OCI-LY3 (cell line): ENCODE measurements at regions not wholly inside any gene's neighbourhood (a gene's known extent, or its start where the extent isn't known, plus 50 kb on each side); places are given as distances from the start of the nearest gene placed in this dataset.
A peak's percentile ranks its signal among the peaks of the same experiment; 100 is the strongest.

Experiments used
- H2AFZ ChIP-seq: fragments of 200-600, 300-600 bp; shearing (Covaris generic); 2 replicates; pipeline ENCODE4 v1.6.0; 2014; ENCODE audit warnings: antibody characterized with exemption, low read depth, low read length
- H3K27ac ChIP-seq: fragments of 200-600, 300-600 bp; sonication (generic); 2 replicates; pipeline ENCODE4 v1.5.1; 2014; ENCODE audit warnings: mild to moderate bottlenecking, low read length, moderate library complexity, mixed read lengths
- H3K27me3 ChIP-seq: fragments of 200-600, 300-600 bp; sonication (generic); 2 replicates; pipeline ENCODE4 v1.6.1; 2014; ENCODE audit warnings: low read depth, low read length, mixed read lengths
- H3K36me3 ChIP-seq: fragments of 200-600, 300-600 bp; sonication (generic); replicated peaks from 2 replicates; pipeline ENCODE3; 2014; ENCODE audit warnings: low read depth, low read length, mixed read lengths
- H3K4me1 ChIP-seq: fragments of 300-600, 200-600 bp; sonication (generic); 2 replicates; pipeline ENCODE4 v1.6.1; 2014; ENCODE audit warnings: low read length, mixed read lengths
- H3K4me2 ChIP-seq: fragments of 200-600, 300-600 bp; sonication (generic); 2 replicates; pipeline ENCODE4 v1.6.1; 2014; ENCODE audit warnings: low read length, mixed read lengths
- H3K4me3 ChIP-seq: fragments of 300-600, 200-600 bp; sonication (generic); 2 replicates; pipeline ENCODE4 v1.5.1; 2014; ENCODE audit warnings: antibody characterized with exemption, mild to moderate bottlenecking, low read length, moderate library complexity
- H3K79me2 ChIP-seq: fragments of 300-600, 200-600 bp; shearing (Covaris generic); 2 replicates; pipeline ENCODE4 v1.6.1; 2014; ENCODE audit warnings: mild to moderate bottlenecking, low read length, mixed read lengths
- H3K9ac ChIP-seq: fragments of 300-600, 200-600 bp; shearing (Covaris generic); 2 replicates; pipeline ENCODE4 v1.6.0; 2014; ENCODE audit warnings: mild to moderate bottlenecking, low read length, moderate library complexity
- H3K9me3 ChIP-seq: fragments of 200-600, 300-600 bp; shearing (Covaris generic); 2 replicates; pipeline ENCODE4 v1.6.1; 2014; ENCODE audit warnings: low read length, mixed read lengths; ENCODE audit not compliant: insufficient read depth
- H4K20me1 ChIP-seq: fragments of 200-600, 300-600 bp; sonication (generic); 2 replicates; pipeline ENCODE4 v1.6.1; 2016; ENCODE audit warnings: low read length, mixed read lengths; ENCODE audit not compliant: insufficient read depth
- CTCF ChIP-seq: fragments of 200-600, 300-600 bp; sonication (generic); IDR thresholded peaks from 2 replicates; pipeline ENCODE4 v1.5.1; 2014; ENCODE audit warnings: antibody characterized with exemption, low read length, low read depth
- EZH2phosphoT487 ChIP-seq: fragments of 200-600 bp; shearing (Covaris generic); IDR thresholded peaks from 2 replicates; pipeline ENCODE4 v1.6.1; 2018; ENCODE audit warnings: antibody characterized with exemption, mixed run types, low read depth

GRCh38 chr7:155972247-155972646 is 160.0 kb upstream of the SHH start:
- Histone ChIP-seq H2AFZ (no peak overlapping the region), H3K27me3 (peaks cover 53% of the 10 kb centered on the region), H3K36me3 (no peaks in the 10 kb centered on the region), H4K20me1 (no peaks in the 10 kb centered on the region; the same call in 1 of the 2 replicates), H3K79me2 (no peaks in the 10 kb centered on the region), H3K4me1 (peaks cover 20% of the 10 kb centered on the region), H3K9me3 (no peaks in the 10 kb centered on the region), H3K4me2 (no peak overlapping the region), H3K9ac (no peak overlapping the region), H3K27ac (no peak overlapping the region), H3K4me3 (no peak overlapping the region)
- TF ChIP-seq CTCF (no peak), EZH2phosphoT487 (no peak)

GRCh38 chr7:155971180-155971770 is 159.0 kb upstream of the SHH start:
- no peaks in the 10 kb centered on the region; the same call in 1 of the 2 replicates for H4K20me1 ChIP-seq
- no peaks in the 10 kb centered on the region for H3K36me3 ChIP-seq
- peak overlapping the region; percentile 31; the same call in 1 of the 2 replicates for H3K4me3 ChIP-seq
- H3K9me3 ChIP-seq = no peaks in the 10 kb centered on the region
- no peak overlapping the region for H3K9ac ChIP-seq
- peaks cover 20% of the 10 kb centered on the region for H3K4me1 ChIP-seq
- peak overlapping the region; percentile 64 for H3K4me2 ChIP-seq
- H3K27me3 ChIP-seq = peaks cover 58% of the 10 kb centered on the region
- H2AFZ ChIP-seq = no peak overlapping the region
- H3K27ac ChIP-seq = no peak overlapping the region
- TF ChIP-seq CTCF (no peak), EZH2phosphoT487 (no peak)
- no peaks in the 10 kb centered on the region for H3K79me2 ChIP-seq

- H3K4me1 ChIP-seq = peaks cover 28% of the 10 kb centered on the region
- no peaks in the 10 kb centered on the region for H3K36me3 ChIP-seq
- no peak for TF ChIP-seq CTCF
- TF ChIP-seq EZH2phosphoT487 = no peak
- no peaks in the 10 kb centered on the region for H3K79me2 ChIP-seq
- H2AFZ ChIP-seq = no peak overlapping the region
- H3K4me3 ChIP-seq = no peak overlapping the region
- peaks cover 68% of the 10 kb centered on the region for H3K27me3 ChIP-seq
- H4K20me1 ChIP-seq = no peaks in the 10 kb centered on the region; the same call in 1 of the 2 replicates
- H3K27ac ChIP-seq = no peak overlapping the region
- no peak overlapping the region for H3K9ac ChIP-seq
- no peaks in the 10 kb centered on the region for H3K9me3 ChIP-seq
- H3K4me2 ChIP-seq = no peak overlapping the region
These were observed 157.1 kb upstream of the SHH start for GRCh38 chr7:155969192-155969929.

- TF ChIP-seq EZH2phosphoT487 (no peak), CTCF (no peak)
- H3K4me1 ChIP-seq = peaks cover 25% of the 10 kb centered on the region
These were observed 152.7 kb upstream of the SHH start for GRCh38 chr7:155965010-155965409.

More at GRCh38 chr7:155965010-155965409, 152.7 kb upstream of the SHH start:
- H3K27ac ChIP-seq = no peak overlapping the region
- H3K4me3 ChIP-seq = no peak overlapping the region
- H3K9ac ChIP-seq = no peak overlapping the region
- no peak overlapping the region for H2AFZ ChIP-seq
- peaks cover 57% of the 10 kb centered on the region for H3K27me3 ChIP-seq
- H3K79me2 ChIP-seq = no peaks in the 10 kb centered on the region
- no peaks in the 10 kb centered on the region for H3K36me3 ChIP-seq
- H4K20me1 ChIP-seq = no peaks in the 10 kb centered on the region; the same call in 1 of the 2 replicates
- no peaks in the 10 kb centered on the region for H3K9me3 ChIP-seq
- no peak overlapping the region for H3K4me2 ChIP-seq
